ENCODE measurements at regions not wholly inside any gene's neighbourhood (a gene's known extent, or its start where the extent isn't known, plus 50 kb on each side); places are given as distances from the start of the nearest gene placed in this dataset.
"Not testable (repeated sequence)": the region's sequence is repeated elsewhere in the genome, so short reads cannot be mapped to it uniquely, and the experiment has no call there.

GRCh38 chr2:140076164-140076563 is 1296.0 kb upstream of the NXPH2 start:
- ChIA-PET POLR2A (no interaction called here), CTCF (no interaction called here)
- DNase-seq, result no peak
- no peaks in the 10 kb centered on the region for H3K9me3 ChIP-seq
- no peaks in the 10 kb centered on the region for H3K4me1 ChIP-seq (ENCODE audit: control insufficient read depth in 1 of 2, insufficient read depth in 2 of 2, low read depth in 1 of 2, low read length in 1 of 2)
- TF ChIP-seq EP300 (IDR thresholded peaks at IDR 0.05; ENCODE audit: borderline replicate concordance in 1 of 2, low read depth in 1 of 2, low read length in 1 of 2) (no peak), GABPA (IDR thresholded peaks at IDR 0.05; ENCODE audit: low read depth) (no peak), TAF1 (IDR thresholded peaks at IDR 0.05; ENCODE audit: borderline replicate concordance, low read depth, low read length) (no peak), POLR2AphosphoS5 (IDR thresholded peaks at IDR 0.05; ENCODE audit: low read depth, low read length) (no peak), RXRA (IDR thresholded peaks at IDR 0.05; ENCODE audit: borderline replicate concordance, low read depth) (no peak), CHD2 (IDR thresholded peaks at IDR 0.05; ENCODE audit: low read length, partially characterized antibody) (no peak), RCOR1 (IDR thresholded peaks at IDR 0.05; ENCODE audit: low read length) (no peak), SIN3A (IDR thresholded peaks at IDR 0.05; ENCODE audit: borderline replicate concordance, low read depth, low read length) (no peak), SMC3 (IDR thresholded peaks at IDR 0.05; ENCODE audit: low read depth, low read length) (no peak), FOSL2 (IDR thresholded peaks at IDR 0.05; ENCODE audit: borderline replicate concordance, low read depth) (no peak)
- H2AFZ ChIP-seq (ENCODE audit: low read depth), result no peak overlapping the region
- no peak overlapping the region for H3K4me3 ChIP-seq (ENCODE audit: low read depth in 2 of 2, low read length in 1 of 2)
- no peaks in the 10 kb centered on the region for H3K79me2 ChIP-seq (ENCODE audit: insufficient read depth)
- H3K27me3 ChIP-seq (ENCODE audit: insufficient read depth), result no peaks in the 10 kb centered on the region
- no peaks in the 10 kb centered on the region for H3F3A ChIP-seq (replicated peaks; ENCODE audit: insufficient read depth)
- H3K4me2 ChIP-seq, result no peak overlapping the region
- no peak overlapping the region for H3K9ac ChIP-seq
- no peaks in the 10 kb centered on the region for H3K36me3 ChIP-seq (replicated peaks in 1 of 2; ENCODE audit: control insufficient read depth in 1 of 2, insufficient read depth in 2 of 2, low read length in 1 of 2)
- 68% methylated on average over 2 of the region's 2 CpGs for WGBS (ENCODE audit: low lambda C conversion rate)
- no peak overlapping the region for H3K27ac ChIP-seq (ENCODE audit: low read depth in 2 of 2, low read length in 1 of 2)
- no peaks in the 10 kb centered on the region for H3K9me2 ChIP-seq
- no peaks in the 10 kb centered on the region for H4K20me1 ChIP-seq (ENCODE audit: insufficient read depth)

GRCh38 chr2:140073763-140074162 is 1293.6 kb upstream of the NXPH2 start:
- H2AFZ ChIP-seq (ENCODE audit: low read depth); H3K9ac ChIP-seq; H3F3A ChIP-seq (replicated peaks; ENCODE audit: insufficient read depth); H3K9me2 ChIP-seq; H3K9me3 ChIP-seq; H3K36me3 ChIP-seq (replicated peaks in 1 of 2; ENCODE audit: control insufficient read depth in 1 of 2, insufficient read depth in 2 of 2, low read length in 1 of 2); H3K27me3 ChIP-seq (ENCODE audit: insufficient read depth); H4K20me1 ChIP-seq (ENCODE audit: insufficient read depth); CTCF ChIA-PET; H3K79me2 ChIP-seq (ENCODE audit: insufficient read depth); H3K4me3 ChIP-seq (ENCODE audit: low read depth in 2 of 2, low read length in 1 of 2); H3K4me2 ChIP-seq; H3K27ac ChIP-seq (ENCODE audit: low read depth in 2 of 2, low read length in 1 of 2); H3K4me1 ChIP-seq (ENCODE audit: control insufficient read depth in 1 of 2, insufficient read depth in 2 of 2, low read depth in 1 of 2, low read length in 1 of 2); POLR2A ChIA-PET; DNase-seq: not testable (repeated sequence)
- WGBS (ENCODE audit: low lambda C conversion rate), result 89% methylated on average over 7 of the region's 30 CpGs

- Histone ChIP-seq H2AFZ (ENCODE audit: low read depth) (no peak overlapping the region), H3K4me1 (ENCODE audit: control insufficient read depth in 1 of 2, insufficient read depth in 2 of 2, low read depth in 1 of 2, low read length in 1 of 2) (no peaks in the 10 kb centered on the region), H3K9ac (no peak overlapping the region), H3K79me2 (ENCODE audit: insufficient read depth) (no peaks in the 10 kb centered on the region), H3K4me2 (no peak overlapping the region), H3K9me2 (no peaks in the 10 kb centered on the region), H3F3A (replicated peaks; ENCODE audit: insufficient read depth) (no peaks in the 10 kb centered on the region), H4K20me1 (ENCODE audit: insufficient read depth) (no peaks in the 10 kb centered on the region), H3K9me3 (no peaks in the 10 kb centered on the region), H3K36me3 (replicated peaks in 1 of 2; ENCODE audit: control insufficient read depth in 1 of 2, insufficient read depth in 2 of 2, low read length in 1 of 2) (no peaks in the 10 kb centered on the region), H3K27me3 (ENCODE audit: insufficient read depth) (no peaks in the 10 kb centered on the region), H3K27ac (ENCODE audit: low read depth in 2 of 2, low read length in 1 of 2) (no peak overlapping the region), H3K4me3 (ENCODE audit: low read depth in 2 of 2, low read length in 1 of 2) (no peak overlapping the region)
- DNase-seq, result no peak
- WGBS (ENCODE audit: low lambda C conversion rate), result 26% methylated on average over 1 of the region's 1 CpG
- ChIA-PET POLR2A (interaction anchor here (0.6 kb wide), 1 partner anchor 15 kb away, joined by 3 read pairs; no protein-coding TSS in a partner anchor), CTCF (interaction anchor here (1.0 kb wide), 1 partner anchor 89 kb away, joined by 3 read pairs; no protein-coding TSS in a partner anchor)
- no peak for TF ChIP-seq IRF3 (IDR thresholded peaks at IDR 0.05; ENCODE audit: low read depth, low read length)
- TF ChIP-seq ZBTB33 (IDR thresholded peaks at IDR 0.05; ENCODE audit: borderline replicate concordance, low read depth), result no peak
- TF ChIP-seq ELF1 (IDR thresholded peaks at IDR 0.05), result no peak
- TF ChIP-seq TEAD4 (IDR thresholded peaks at IDR 0.05; ENCODE audit: borderline replicate concordance, insufficient read depth), result no peak
- TF ChIP-seq CTCF (IDR thresholded peaks at IDR 0.05), result no peak
- TF ChIP-seq NFIC (IDR thresholded peaks at IDR 0.05; ENCODE audit: borderline replicate concordance), result no peak
These were observed 1287.5 kb upstream of the NXPH2 start for GRCh38 chr2:140067661-140068060.

All from SK-N-SH (cell line).